SK-N-SH (cell line): ENCODE measurements at regions not wholly inside any gene's neighbourhood (a gene's known extent, or its start where the extent isn't known, plus 50 kb on each side); places are given as distances from the start of the nearest gene placed in this dataset.

Source experiments
- CTCF ChIA-PET: fragments of 300-600, 350-600 bp; formaldehyde crosslinking; extraction: SDS; loops from one replicate; lab custom pipeline; 2021; lab: Yijun Ruan, JAX
- POLR2A ChIA-PET: fragments of 350-600 bp; sonication (Branson Sonifier 250); formaldehyde crosslinking; extraction: SDS; loops from one replicate; lab custom pipeline; 2020; ENCODE audit warnings: antibody characterized with exemption, inconsistent platforms; lab: Yijun Ruan, JAX
- DNase-seq: peaks from one replicate; pipeline ENCODE4 v3.0.0; 2012
- H2AFZ ChIP-seq: fragments of 200-600 bp; sonication (generic); 2 replicates; pipeline ENCODE4 v1.8.1; 2016; ENCODE audit warnings: antibody characterized with exemption, mild to moderate bottlenecking, low read depth
- H3F3A ChIP-seq: fragments of 200-600 bp; sonication (generic); replicated peaks from 2 replicates; pipeline ENCODE3; 2016; ENCODE audit warnings: antibody characterized with exemption, mild to moderate bottlenecking; ENCODE audit not compliant: insufficient read depth
- H3K27ac ChIP-seq, 2 experiments: fragments of 200-500 bp in 1 of 2; fragments of 200-600 bp in 1 of 2; sonication (Bioruptor generic) in 1 of 2; sonication (generic), shearing (Covaris generic) in 1 of 2; 2 replicates each; pipeline versions ENCODE4 v1.5.1 to v1.6.1; 2014 to 2016; ENCODE audit warnings: low read depth in 2 of 2, inconsistent platforms in 1 of 2, low read length in 1 of 2, mild to moderate bottlenecking in 1 of 2, mixed read lengths in 1 of 2
- H3K27me3 ChIP-seq: fragments of 200-600 bp; sonication (generic), shearing (Covaris generic); 2 replicates; pipeline ENCODE4 v1.6.1; 2016; ENCODE audit warnings: mixed run types; ENCODE audit not compliant: insufficient read depth
- H3K36me3 ChIP-seq, 2 experiments: fragments of 200-500 bp in 1 of 2; fragments of 200-600 bp in 1 of 2; sonication (Bioruptor generic) in 1 of 2; sonication (generic) in 1 of 2; replicated peaks in 1 of 2; 2 replicates each; pipeline versions ENCODE3 to v1.5.1; 2014 to 2016; ENCODE audit warnings: low read length in 1 of 2, mild to moderate bottlenecking in 1 of 2; ENCODE audit not compliant: insufficient read depth in 2 of 2, control insufficient read depth in 1 of 2
- H3K4me1 ChIP-seq, 2 experiments: fragments of 200-500 bp in 1 of 2; fragments of 200-600 bp in 1 of 2; sonication (Bioruptor generic) in 1 of 2; sonication (generic), shearing (Covaris generic) in 1 of 2; 2 replicates each; pipeline versions ENCODE4 v1.5.1 to v1.6.1; 2014 to 2016; ENCODE audit warnings: low read depth in 1 of 2, low read length in 1 of 2, mixed run types in 1 of 2; ENCODE audit not compliant: insufficient read depth in 2 of 2, control insufficient read depth in 1 of 2
- H3K4me2 ChIP-seq: fragments of 200-600 bp; sonication (generic), shearing (Covaris generic); 2 replicates; pipeline ENCODE4 v1.6.1; 2017; ENCODE audit warnings: mixed run types
- H3K4me3 ChIP-seq, 2 experiments: fragments of 200-500 bp in 1 of 2; fragments of 200-600 bp in 1 of 2; sonication (Bioruptor generic) in 1 of 2; sonication (generic), shearing (Covaris generic) in 1 of 2; 2 replicates each; pipeline versions ENCODE4 v1.5.1 to v1.8.1; 2014 to 2016; ENCODE audit warnings: low read depth in 2 of 2, inconsistent platforms in 1 of 2, low read length in 1 of 2, mild to moderate bottlenecking in 1 of 2, mixed read lengths in 1 of 2, moderate library complexity in 1 of 2
- H3K79me2 ChIP-seq: fragments of 200-600 bp; sonication (generic); 2 replicates; pipeline ENCODE4 v1.8.1; 2017; ENCODE audit warnings: mild to moderate bottlenecking; ENCODE audit not compliant: insufficient read depth
- H3K9ac ChIP-seq: fragments of 200-600 bp; sonication (generic); 2 replicates; pipeline ENCODE4 v1.6.1; 2017; ENCODE audit warnings: mixed run types
- H3K9me2 ChIP-seq: fragments of 200-600 bp; sonication (generic); 2 replicates; pipeline ENCODE4 v1.6.1; 2017; ENCODE audit warnings: mixed run types
- H3K9me3 ChIP-seq: fragments of 200-600 bp; sonication (generic); 2 replicates; pipeline ENCODE4 v1.6.1; 2017; ENCODE audit warnings: mixed run types, mild to moderate bottlenecking, moderate library complexity
- H4K20me1 ChIP-seq: fragments of 200-600 bp; sonication (generic); 2 replicates; pipeline ENCODE4 v1.6.1; 2017; ENCODE audit warnings: mild to moderate bottlenecking, mixed run types; ENCODE audit not compliant: insufficient read depth
- CHD2 ChIP-seq: fragments of 150-350 bp; IDR thresholded peaks from 2 replicates; pipeline ENCODE4 v1.6.1; 2018; ENCODE audit warnings: low read length; ENCODE audit not compliant: partially characterized antibody
- CTCF ChIP-seq: fragments of 200-600 bp; sonication (generic); IDR thresholded peaks from 2 replicates; pipeline ENCODE4 v1.6.1; 2017; ENCODE audit warnings: antibody characterized with exemption, mild to moderate bottlenecking, moderate library complexity
- FOXJ3 ChIP-seq: sonication (generic); formaldehyde crosslinking; IDR thresholded peaks from 2 replicates; pipeline ENCODE4 v1.5.1; 2020; ENCODE audit warnings: mild to moderate bottlenecking, missing genetic modification reagents
- GABPA ChIP-seq: IDR thresholded peaks from 2 replicates; pipeline ENCODE4 v1.4.0; 2012; ENCODE audit warnings: low read depth, mild to moderate bottlenecking
- GATA2 ChIP-seq: sonication (generic); formaldehyde crosslinking; IDR thresholded peaks from 2 replicates; pipeline ENCODE4 v1.5.0; 2020; ENCODE audit warnings: mild to moderate bottlenecking, missing genetic modification reagents
- JUND ChIP-seq: IDR thresholded peaks from 2 replicates; pipeline ENCODE4 v1.4.0; 2012
- MXI1 ChIP-seq: IDR thresholded peaks from 2 replicates; pipeline ENCODE4 v1.6.1; 2012; ENCODE audit warnings: mild to moderate bottlenecking, low read depth, low read length, improper control_type of control experiment
- NFIC ChIP-seq: IDR thresholded peaks from 2 replicates; pipeline ENCODE4 v1.4.0; 2012; ENCODE audit warnings: borderline replicate concordance
- POLR2AphosphoS5 ChIP-seq: IDR thresholded peaks from 2 replicates; pipeline ENCODE4 v1.6.1; 2012; ENCODE audit warnings: low read depth, low read length
- REST ChIP-seq: IDR thresholded peaks from 2 replicates; pipeline ENCODE4 v1.6.1; 2012; ENCODE audit warnings: mild to moderate bottlenecking, low read depth, low read length, moderate library complexity
- SIN3A ChIP-seq: IDR thresholded peaks from 2 replicates; pipeline ENCODE4 v1.6.1; 2012; ENCODE audit warnings: low read depth, mild to moderate bottlenecking, low read length, moderate library complexity, borderline replicate concordance
- SMC3 ChIP-seq: IDR thresholded peaks from 2 replicates; pipeline ENCODE4 v1.6.1; 2012; ENCODE audit warnings: low read depth, low read length, improper control_type of control experiment
- USF1 ChIP-seq: IDR thresholded peaks from 2 replicates; pipeline ENCODE4 v1.4.0; 2012; ENCODE audit warnings: low read depth, borderline replicate concordance
- USF2 ChIP-seq: fragments of 150-350 bp; IDR thresholded peaks from 2 replicates; pipeline ENCODE4 v1.6.1; 2017; ENCODE audit warnings: antibody characterized with exemption, low read length, low read depth, borderline replicate concordance
- YY1 ChIP-seq: IDR thresholded peaks from 2 replicates; pipeline ENCODE4 v1.4.0; 2012; ENCODE audit warnings: low read depth, mild to moderate bottlenecking
- ZBTB33 ChIP-seq: IDR thresholded peaks from 2 replicates; pipeline ENCODE4 v1.4.0; 2012; ENCODE audit warnings: low read depth, borderline replicate concordance
- WGBS: methylation state at CpG from one replicate; pipeline ENCODE4 v1.1.6; 2017; ENCODE audit warnings: low lambda C conversion rate; 5-methylcytosine and 5-hydroxymethylcytosine counted together

GRCh38 chr4:24160358-24160757 is 270.5 kb upstream of the PPARGC1A start:
- TF ChIP-seq SIN3A (no peak), NFIC (no peak), FOXJ3 (CRISPR knock-in tag) (no peak), ZBTB33 (no peak)
- DNase-seq: no peak
- Histone ChIP-seq H3K27ac (no peak overlapping the region), H3K4me3 (no peak overlapping the region), H3K27me3 (no peaks in the 10 kb centered on the region), H3K9ac (no peak overlapping the region), H4K20me1 (no peaks in the 10 kb centered on the region), H3K4me2 (no peak overlapping the region), H2AFZ (no peak overlapping the region), H3K4me1 (no peaks in the 10 kb centered on the region), H3K36me3 (no peaks in the 10 kb centered on the region), H3K9me3 (no peaks in the 10 kb centered on the region), H3F3A (no peaks in the 10 kb centered on the region), H3K79me2 (no peaks in the 10 kb centered on the region), H3K9me2 (no peaks in the 10 kb centered on the region)
- POLR2A ChIA-PET: no interaction called here
- WGBS: 64% methylated on average over 1 of the region's 1 CpG
- CTCF ChIA-PET: no interaction called here

GRCh38 chr4:24158031-24158430 is 268.2 kb upstream of the PPARGC1A start:
- H2AFZ ChIP-seq: no peak overlapping the region
- POLR2A ChIA-PET: no interaction called here
- no peaks in the 10 kb centered on the region for H3K9me3 ChIP-seq
- H3K4me2 ChIP-seq: no peak overlapping the region
- no peak overlapping the region for H3K9ac ChIP-seq
- H4K20me1 ChIP-seq: no peaks in the 10 kb centered on the region
- no peaks in the 10 kb centered on the region for H3K36me3 ChIP-seq
- 10% methylated on average over 1 of the region's 1 CpG for WGBS
- H3K4me1 ChIP-seq: no peaks in the 10 kb centered on the region
- no peak for TF ChIP-seq JUND
- no peak for TF ChIP-seq YY1
- TF ChIP-seq SMC3: no peak
- no peak for TF ChIP-seq USF2
- TF ChIP-seq POLR2AphosphoS5: no peak
- TF ChIP-seq MXI1: no peak
- no peak for TF ChIP-seq CTCF
- no peak for TF ChIP-seq CHD2
- no peak for TF ChIP-seq REST
- TF ChIP-seq FOXJ3 (CRISPR knock-in tag): no peak
- no peak for TF ChIP-seq GATA2 (CRISPR knock-in tag)
- TF ChIP-seq GABPA: no peak
- no peak for TF ChIP-seq USF1
- no peaks in the 10 kb centered on the region for H3K9me2 ChIP-seq
- CTCF ChIA-PET: interaction anchor here (0.6 kb wide), 1 partner anchor 738 kb away, joined by 4 read pairs; no protein-coding TSS in a partner anchor
- DNase-seq: no peak
- no peak overlapping the region for H3K4me3 ChIP-seq
- H3F3A ChIP-seq: no peaks in the 10 kb centered on the region
- H3K27me3 ChIP-seq: no peaks in the 10 kb centered on the region
- H3K27ac ChIP-seq: no peak overlapping the region
- H3K79me2 ChIP-seq: no peaks in the 10 kb centered on the region
